GM10266 (cell line): ENCODE measurements at regions not wholly inside any gene's neighbourhood (a gene's known extent, or its start where the extent isn't known, plus 50 kb on each side); places are given as distances from the start of the nearest gene placed in this dataset.
"Not testable (repeated sequence)": the region's sequence is repeated elsewhere in the genome, so short reads cannot be mapped to it uniquely, and the experiment has no call there.

Experiments used
- DNase-seq: peaks from one replicate; pipeline ENCODE4 v3.0.0; 2012; ENCODE audit errors: extremely low spot score
- CTCF ChIP-seq: IDR thresholded peaks from 2 replicates; pipeline ENCODE4 v1.5.1; 2012; ENCODE audit warnings: mild to moderate bottlenecking, low read depth; ENCODE audit not compliant: control insufficient read depth, insufficient read depth; ENCODE audit errors: missing control alignments

GRCh38 chr4:122083351-122083750 is 68.8 kb upstream of the BLTP1 start:
- no peak for TF ChIP-seq CTCF
- DNase-seq: no peak

- TF ChIP-seq CTCF: no peak
- DNase-seq: no peak
Observed at GRCh38 chr4:122082661-122083060, 69.5 kb upstream of the BLTP1 start.

- DNase-seq: not testable (repeated sequence)
Observed at GRCh38 chr4:122077653-122078052, 74.5 kb upstream of the BLTP1 start.

GRCh38 chr4:122076835-122077234 is 75.3 kb upstream of the BLTP1 start:
- DNase-seq: not testable (repeated sequence)

GRCh38 chr4:122073615-122074014 is 78.5 kb upstream of the BLTP1 start:
- TF ChIP-seq CTCF: no peak

GRCh38 chr4:122065915-122066314 is 86.2 kb upstream of the BLTP1 start:
- no peak for TF ChIP-seq CTCF
- no peak for DNase-seq

More at GRCh38 chr4:122073615-122074014, 78.5 kb upstream of the BLTP1 start:
- DNase-seq: no peak

GRCh38 chr4:122065149-122065548 is 87.0 kb upstream of the BLTP1 start:
- TF ChIP-seq CTCF: no peak

GRCh38 chr4:122053186-122053585 is 98.9 kb upstream of the BLTP1 start:
- DNase-seq: no peak
- TF ChIP-seq CTCF: no peak

More at GRCh38 chr4:122065149-122065548, 87.0 kb upstream of the BLTP1 start:
- no peak for DNase-seq
